HG03378 (cell line): ENCODE measurements at regions not wholly inside any gene's neighbourhood (a gene's known extent, or its start where the extent isn't known, plus 50 kb on each side); places are given as distances from the start of the nearest gene placed in this dataset.

Experiments used
- ATAC-seq: cut with Tn5 transposase; IDR thresholded peaks from one replicate; pipeline ENCODE4 v1.9.1; 2021; ENCODE audit warnings: mild to moderate bottlenecking, moderate library complexity; ENCODE audit not compliant: unreplicated experiment

DNA sequence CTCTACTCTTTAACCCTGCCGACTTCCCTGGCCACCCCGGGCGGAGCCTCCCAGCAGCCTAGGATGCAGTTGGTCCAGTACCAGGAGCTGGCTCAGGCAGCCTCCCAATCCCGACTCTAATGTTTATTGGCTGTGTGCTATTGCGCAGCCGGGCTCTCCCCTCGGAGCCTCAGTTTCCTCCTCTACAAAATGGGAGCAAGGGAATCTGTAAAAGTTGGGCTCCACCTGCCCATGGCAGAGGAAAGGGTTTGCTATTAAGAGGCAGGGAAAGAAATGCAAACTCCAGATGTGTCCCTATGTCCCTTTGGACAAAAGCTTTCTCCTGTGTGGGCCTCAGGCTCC lies 140.8 kb upstream of the PJA1 start:
- ATAC-seq, result no peak

DNA sequence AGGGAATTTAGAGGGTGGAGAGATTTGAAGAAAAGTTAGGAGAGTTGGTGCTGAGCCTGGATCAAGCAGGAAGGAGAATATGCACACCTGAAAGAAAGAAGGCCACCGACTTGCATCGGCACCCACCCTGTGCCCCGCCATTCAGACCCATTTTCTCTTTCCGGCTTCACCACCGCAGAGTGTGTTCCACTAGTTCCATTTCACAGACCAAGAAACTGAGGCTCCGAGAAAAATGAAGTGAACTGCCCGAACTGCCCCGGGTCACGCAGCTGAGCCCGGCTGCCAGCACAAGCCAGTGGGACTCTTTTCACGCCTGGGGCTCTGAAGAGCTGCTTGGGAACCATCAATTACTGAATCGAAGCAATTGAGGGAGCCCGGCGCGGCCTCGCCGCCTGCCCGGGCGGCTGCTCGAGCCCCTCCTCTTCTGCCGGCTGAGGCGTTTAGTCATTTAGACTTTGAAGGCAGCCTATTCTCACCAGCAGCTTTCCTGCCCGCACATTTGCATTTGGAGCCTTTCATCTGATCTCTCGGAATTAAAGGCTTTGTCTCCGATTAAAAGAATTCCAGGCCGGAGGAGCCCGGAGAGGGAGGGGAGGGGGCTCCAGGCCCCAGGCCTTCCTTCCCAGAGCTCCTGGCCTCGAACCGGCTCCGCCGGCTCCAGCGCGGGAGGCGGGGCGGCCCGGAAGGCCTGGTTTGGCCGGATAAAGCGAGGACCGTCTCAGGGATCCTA lies 140.2 kb upstream of the PJA1 start:
- no peak for ATAC-seq

DNA sequence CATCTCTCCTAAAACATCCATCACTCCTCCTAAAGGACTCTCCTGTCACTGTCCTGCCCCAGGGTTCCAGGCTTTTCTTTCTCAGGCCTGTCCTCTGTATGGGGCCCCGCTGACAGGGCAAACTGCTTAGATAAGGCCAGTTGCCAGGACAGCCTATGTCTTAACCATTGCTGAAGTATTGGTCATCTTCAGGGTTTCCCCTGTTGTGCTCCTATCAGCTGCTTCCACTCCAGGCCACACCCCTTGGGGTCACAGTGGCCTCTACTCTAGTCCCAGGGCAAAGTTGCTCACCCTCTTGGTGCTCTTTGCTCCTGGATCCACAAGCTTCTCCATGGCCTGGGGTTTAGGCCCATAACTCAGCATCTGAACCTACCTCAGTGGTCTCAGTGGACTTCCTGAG lies 138.0 kb upstream of the PJA1 start:
- no peak for ATAC-seq

DNA sequence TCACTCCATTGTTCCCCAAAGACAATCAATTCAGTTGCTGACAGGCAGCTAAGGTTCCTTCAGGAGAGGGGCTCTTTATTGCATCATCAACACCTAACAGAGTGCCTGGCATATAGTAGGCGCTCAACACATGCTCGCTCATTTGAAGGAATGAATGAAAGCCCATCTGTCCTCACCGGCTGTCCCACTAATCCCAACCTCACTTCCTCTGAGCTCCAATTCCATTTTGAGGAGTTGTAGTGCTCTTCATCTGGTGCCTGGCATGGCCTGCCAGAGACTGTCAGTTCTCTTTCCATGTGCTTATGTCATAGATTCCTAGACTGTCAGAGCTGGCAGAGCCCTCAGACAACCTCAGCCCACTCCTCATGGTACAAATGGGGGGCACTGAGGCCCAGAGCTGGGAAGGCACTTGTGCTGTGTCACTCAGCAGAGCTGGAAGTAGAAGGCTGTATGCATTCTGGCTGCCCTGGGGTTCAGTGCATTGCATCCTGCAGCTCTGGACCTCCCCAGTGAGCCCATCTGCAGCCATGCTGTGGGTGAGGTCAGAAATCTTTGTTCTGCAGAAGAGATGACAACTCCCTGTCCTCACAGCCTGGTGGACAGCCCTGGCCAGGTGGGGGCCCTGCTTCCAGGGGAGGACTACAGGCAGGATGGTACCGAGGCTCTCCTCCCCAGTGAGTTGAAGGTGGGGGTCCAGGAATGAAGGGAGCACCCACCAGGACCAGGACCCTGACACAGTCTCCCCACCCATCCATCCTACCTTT lies 134.9 kb upstream of the PJA1 start:
- ATAC-seq, result no peak

DNA sequence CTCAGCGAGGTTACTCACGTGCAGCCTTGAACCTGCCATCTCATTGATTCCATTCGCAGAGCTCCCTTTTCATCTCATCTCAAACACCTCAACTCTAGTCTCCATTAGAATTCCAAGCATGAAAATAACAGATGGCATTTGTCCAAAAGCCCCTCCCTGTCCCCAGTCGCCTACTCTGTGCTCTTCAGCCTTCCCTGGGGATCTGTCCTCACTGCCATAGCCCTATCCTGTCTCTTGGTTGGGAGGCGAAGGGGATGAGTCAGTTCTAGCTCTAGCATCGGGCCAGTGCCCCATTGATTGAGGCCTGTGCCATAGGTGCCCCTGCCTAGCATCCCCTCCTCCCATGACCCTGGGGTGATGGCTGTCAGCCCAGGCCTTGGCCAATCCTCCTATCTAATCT lies 134.0 kb upstream of the PJA1 start:
- ATAC-seq, result no peak

DNA sequence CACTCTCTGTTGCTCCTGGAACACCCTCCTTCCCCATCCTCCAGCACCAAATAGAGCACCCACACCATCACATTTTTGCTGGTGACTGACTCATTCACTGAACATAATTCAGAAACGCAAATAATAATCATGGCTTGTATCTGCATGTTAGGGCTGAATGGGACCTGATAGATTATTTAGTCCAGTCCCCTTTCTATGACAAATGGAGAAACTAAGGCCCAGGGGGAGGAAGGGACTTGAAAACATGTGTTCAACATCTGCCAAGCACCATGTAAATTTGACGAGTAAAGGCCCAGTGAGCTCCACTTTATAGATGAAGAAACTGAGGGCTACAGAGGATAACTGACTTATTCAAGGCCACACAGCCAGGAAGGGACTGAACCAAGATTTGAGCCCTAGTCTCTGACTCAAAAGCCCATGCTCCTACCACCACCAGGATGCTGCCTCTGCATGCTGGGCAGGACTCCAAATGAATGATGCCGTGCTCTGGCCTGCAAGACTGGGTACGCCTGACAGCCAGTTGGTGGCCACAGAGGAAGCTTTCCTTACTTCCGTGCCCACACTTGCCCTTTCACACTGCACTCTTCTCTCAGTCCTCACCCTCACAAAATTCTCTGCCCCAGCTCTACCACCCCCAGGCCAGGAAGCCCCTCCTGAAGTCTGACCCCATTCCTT lies 133.3 kb upstream of the PJA1 start:
- no peak for ATAC-seq

DNA sequence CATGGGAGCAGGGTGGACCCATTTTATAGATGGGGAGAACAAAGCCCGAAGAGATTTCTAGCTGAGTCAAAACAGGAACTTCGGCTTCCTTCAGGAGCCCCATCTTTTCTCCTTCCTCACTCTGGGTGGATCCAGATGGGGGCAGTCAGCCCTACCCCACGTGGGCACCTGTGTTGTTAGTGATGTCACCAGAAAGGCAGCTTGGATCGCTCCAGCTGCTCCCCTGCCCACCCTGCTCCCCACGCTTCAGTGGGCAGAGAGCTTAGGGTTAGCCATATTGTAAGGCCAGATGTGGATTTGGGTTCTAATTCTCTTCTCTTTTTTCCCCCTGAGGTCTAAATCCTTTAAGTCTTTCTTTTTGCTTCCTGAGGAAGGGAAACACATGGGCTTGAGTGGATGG lies 132.3 kb upstream of the PJA1 start:
- no peak for ATAC-seq

DNA sequence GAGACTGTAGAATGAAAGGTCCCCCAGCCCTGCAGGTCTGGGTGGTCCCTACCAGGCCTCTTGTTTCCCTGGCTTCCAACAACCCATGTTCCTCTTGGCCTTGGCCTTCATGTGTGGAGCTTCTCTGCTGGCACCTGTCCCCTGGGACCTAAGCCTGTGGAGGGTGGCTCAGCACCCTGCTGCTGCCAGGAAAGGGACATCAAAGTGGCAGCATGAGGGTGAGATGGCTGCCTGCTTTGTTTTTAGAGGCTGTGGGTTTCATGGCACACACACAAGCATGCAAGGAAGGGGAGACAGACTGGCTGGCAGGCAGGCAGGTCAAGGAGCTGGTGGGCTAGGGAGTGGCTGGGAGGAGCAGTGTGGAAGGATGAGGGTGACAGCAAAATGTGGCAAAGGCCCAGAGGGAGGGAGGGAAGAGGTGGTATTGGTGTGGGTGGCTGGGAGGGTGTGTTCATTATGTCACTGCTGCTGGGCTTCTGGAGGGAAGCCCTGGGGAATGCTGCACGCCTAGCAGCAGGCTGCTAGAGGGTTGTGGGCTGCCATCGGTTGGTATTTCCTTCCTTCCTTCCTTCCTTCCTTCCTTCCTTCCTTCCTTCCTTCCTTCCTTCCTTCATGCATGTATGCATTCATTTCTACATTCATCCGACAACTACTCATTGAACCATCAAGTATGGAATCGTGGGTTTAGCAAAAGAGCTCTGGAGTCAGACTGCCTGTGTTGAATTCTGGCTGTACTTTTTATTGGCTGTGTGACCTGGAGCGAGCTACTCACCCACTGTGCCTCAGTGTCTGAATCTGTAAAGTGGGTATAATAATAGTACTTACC lies 128.7 kb upstream of the PJA1 start:
- ATAC-seq, result no peak

DNA sequence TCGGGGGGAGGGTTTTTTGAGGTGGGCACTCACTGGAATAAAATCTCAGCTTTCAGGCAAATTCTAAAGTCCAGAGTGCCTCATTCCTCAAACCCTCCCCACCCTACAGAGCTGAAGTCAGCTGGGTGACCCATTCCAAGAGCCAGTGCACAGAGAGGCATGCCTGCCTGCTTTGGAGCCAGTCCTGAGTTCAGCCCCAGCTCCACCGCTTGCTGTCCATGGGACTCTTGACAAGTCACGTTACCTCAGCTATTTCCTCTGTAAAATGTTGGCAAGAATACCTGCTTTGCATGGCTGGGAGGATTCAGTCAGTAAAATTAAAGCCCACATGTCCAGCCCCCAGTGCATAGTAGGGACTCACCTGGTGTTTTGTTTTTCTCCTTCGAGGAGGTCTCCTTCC lies 125.9 kb upstream of the PJA1 start:
- ATAC-seq, result no peak

DNA sequence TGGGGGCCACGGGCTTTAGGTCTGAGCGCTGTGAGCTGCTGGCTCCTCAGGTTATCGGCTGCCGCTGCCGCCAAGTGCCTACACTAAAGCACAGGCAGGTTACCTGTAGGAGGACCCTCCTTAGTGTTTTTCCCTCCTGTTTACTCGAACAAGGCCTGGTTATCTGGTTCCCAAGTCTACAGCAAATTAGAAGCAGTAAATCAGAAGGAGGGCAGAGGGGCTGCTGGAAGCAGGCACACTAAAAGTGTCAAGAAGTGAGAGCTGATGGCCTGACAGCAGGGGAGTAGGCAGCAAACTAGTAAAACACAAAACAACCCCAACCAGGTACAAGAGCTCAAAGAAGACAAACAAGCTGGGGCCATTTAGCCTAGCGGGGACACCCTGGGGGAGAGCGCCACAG lies 125.0 kb upstream of the PJA1 start:
- no peak for ATAC-seq

DNA sequence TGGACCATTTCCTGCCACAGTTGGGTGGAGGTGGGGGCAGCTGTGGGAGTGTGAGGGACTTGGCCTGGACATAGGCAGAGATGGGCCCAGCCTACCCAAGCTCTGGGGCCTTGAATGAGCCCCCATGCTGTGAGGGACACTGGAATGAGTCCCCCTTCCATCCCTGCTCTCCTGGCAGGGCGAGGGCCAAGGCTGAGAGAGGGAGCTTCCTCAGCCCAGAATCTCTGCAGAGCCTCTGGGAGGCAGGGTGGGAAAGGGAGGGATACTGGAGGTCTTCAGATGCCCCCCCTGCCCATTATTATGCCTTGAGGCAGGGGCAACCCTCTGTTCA lies 124.5 kb upstream of the PJA1 start:
- no peak for ATAC-seq

DNA sequence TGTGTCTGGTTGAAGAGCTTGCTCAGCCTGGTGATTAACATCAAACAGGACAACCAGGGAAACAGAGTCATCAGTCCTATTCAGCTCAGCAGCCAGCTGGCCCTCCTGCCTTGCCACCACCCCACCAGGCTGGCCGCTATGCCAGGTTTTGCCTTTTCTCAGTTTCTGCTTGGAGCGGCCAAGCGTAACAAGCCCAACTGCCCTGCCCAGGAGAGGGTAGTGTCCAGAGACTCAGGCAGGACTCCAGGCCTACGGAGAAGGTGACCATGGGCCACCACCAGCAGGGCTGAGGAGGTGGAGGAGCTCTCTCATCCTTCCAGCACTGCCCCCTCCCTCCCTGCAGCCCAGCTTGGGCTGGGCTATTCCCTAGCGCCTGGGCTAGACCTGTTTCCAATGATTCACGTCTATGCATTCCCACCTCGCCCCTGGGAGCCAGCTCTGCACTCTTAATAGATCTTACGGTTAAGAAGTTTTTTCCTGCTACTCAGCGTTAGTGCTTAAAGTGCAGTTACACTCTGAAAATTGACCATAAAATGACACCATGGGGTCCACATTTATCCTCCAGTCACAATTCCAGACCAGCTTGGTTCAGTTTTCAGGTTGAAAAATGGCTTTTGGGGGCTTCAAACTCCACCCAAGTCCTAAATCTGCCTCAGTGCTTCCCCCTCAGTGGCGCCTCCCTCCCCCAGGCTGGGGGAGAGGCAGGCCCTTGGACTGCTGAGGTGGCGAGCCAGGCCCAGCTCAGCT lies 124.0 kb upstream of the PJA1 start:
- ATAC-seq, result no peak

DNA sequence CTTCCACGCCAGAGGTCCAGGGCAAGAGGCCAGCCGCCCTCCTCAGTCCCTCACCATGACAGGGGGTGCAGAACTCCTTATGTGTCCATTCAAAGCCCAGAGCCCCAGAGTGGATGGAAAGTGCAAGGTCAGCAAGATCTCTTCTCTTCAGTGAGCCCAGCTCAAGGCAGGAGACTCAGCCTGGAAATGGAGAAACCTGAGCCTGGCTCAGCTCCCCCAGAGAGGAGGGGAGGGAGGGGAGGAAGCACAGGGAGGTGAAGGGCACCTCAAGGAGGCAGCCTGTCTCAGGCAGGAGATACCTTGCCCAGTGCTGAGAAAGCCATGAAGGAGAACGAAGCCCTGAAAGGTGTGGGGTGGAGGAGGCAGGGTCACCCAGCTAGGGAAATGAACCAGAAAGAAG lies 121.8 kb upstream of the PJA1 start:
- no peak for ATAC-seq

DNA sequence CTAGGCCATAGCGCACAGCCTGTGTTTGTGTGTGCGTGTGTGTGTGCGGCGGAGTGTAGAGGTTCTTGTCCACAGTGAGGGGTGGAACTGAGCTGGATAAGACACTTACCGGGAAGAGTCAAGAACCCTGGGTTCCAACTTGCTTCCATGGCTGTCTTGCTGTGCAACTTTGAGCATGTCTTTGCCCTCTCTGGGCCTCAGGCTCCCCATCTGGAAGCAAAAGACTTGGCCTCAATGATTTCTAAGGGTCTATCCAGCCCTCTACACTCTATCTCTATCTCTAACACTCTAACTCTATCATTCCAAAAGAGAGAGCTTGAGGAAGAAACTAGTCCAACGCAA lies 121.3 kb upstream of the PJA1 start:
- no peak for ATAC-seq

DNA sequence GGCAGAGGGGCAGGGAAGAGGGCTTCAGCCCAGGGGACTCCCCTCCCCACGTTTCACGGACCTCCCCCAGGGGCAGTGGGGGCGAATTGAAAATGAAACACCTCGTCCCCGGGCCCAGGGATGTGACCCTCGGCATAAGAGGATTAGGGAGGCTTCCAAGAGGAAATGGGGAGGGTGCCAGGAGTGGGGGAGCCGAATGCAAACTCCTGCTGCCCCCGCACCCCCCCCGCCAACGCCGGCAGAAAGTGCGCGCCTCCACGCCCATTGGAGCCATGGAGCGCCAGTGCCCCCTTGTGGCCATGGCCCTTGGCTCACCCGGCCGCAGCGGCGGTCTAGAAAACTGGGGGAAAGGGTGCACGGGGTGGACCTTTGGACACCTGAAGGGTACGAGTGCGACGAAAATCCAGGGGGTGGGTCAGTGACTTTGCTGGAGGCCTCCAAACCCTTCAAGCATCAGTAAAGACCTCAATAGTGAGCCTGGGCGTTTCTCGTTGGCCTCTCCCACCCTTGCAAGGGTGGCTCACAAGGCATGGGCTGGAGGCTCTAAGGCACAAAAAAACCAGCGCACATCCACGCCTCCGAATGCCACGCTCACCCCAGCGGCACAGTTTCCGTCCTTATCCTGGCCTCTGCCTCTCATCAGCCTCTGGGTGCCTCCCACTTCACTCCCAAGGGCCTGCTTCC lies 120.8 kb upstream of the PJA1 start:
- ATAC-seq, result no peak

DNA sequence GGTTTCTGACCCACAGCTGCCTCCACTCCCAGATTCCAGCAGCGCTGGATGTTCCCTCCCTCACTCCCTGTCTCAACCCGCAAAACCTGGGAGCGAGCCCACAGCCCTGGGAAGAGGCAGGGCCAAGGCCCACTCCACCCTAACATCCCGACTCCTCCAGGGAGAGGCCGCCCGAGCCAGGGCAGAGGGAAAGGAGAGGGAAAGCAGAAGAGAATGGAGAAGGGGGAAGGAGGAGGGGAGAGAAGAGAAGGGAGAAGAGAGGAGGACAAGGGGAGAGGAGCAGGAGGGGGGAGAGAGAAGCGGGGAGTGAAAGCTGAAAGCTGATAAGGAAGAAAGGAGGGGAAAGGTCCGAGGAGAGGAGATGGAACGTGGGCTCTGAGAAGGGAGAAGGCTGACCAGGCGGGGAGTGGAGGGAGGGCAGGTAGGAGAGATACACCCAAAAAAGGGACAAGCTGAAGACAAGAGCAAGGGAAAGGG lies 120.2 kb upstream of the PJA1 start:
- no peak for ATAC-seq

DNA sequence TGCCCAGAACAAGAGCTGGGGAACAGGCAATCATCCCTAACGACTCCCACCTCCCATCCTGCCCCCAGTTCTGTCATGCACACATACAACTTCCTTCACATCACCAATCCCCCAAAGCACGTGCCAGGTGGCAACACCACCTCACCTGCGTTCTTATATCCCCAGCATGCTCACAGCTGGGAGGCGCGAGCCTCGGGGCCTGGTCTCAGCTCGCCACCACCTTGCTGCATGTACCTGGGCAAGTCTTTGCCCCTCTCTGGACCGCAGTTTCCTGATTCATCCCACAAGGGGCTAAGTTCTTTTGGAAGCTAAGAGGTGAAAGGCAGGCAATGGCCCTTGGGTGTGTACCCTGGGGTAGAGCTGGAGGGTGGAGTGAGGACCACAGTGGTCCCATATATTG lies 119.2 kb upstream of the PJA1 start:
- ATAC-seq, result no peak

DNA sequence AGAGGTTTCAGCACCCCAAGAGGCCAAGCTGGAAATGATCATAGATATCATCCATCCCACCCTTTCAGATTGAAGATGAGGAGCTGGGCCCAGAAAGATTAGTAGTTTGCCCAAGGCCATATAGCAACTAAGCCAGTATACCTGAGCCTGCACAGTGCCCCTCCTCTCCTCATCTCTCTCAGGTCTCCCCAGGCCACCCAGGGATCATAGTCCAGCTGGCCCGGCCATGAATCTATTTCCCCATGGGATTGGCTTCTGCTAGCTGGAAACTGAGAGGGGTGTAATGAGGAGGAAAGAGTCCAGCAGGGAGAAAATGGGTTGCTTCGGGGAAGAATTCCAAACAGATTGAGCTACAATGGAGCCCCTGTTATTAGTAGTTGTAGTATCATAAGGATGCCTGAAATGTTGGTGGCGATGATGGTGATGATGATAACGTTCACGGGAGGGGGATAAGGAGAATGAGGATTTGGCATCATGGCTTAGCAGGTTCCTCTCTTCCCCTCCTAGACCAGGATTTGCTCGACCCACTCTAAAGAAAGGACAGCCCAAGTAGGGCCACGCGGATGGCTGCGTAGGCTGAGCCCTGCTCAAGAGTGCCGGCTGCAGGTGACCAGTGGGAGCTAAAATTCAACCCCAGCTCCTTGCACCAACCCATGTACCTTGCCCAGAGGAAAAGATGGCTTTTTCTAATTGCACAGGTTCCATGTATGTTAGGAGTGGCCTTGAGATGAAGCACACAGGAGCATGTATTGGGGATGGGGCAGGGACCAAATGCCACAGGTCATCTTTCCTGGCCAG lies 117.8 kb upstream of the PJA1 start:
- ATAC-seq, result no peak

DNA sequence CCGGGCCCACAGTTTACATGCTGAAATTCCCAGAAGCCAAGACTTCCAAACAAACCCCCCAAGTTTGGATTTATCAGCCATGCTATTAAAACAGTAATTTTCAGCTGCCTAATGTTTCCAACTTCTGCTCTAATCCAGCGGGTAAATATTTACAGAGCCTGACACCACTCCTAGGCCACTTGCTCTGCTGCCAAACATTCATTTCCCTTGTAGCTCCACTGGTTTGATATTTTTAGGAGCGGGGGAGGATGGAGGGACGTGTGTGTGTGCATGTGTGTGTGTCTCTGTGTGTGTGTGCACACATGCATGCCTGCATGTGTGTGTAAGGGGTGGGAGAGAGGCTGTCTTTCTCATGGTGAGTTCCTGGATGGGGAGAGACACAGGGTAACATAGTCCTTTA lies 115.7 kb upstream of the PJA1 start:
- no peak for ATAC-seq
